Esophagus squamous epithelium (tissue), 5 donors: ENCODE measurements at regions not wholly inside any gene's neighbourhood (a gene's known extent, or its start where the extent isn't known, plus 50 kb on each side); places are given as distances from the start of the nearest gene placed in this dataset.
"Not testable (repeated sequence)": the region's sequence is repeated elsewhere in the genome, so short reads cannot be mapped to it uniquely, and the experiment has no call there.

Experiments used
- DNase-seq: peaks from one replicate; lab custom pipeline; 2025; lab: John Stamatoyannopoulos, UW
- H3K27ac ChIP-seq, 4 donors: fragments of 200-600 bp; sonication (generic); one replicate each; pipeline ENCODE4 v1.5.1; 2016 to 2019; ENCODE audit warnings: mild to moderate bottlenecking in 1 of 4
- H3K27me3 ChIP-seq, 4 donors: fragments of 200-600 bp; sonication (generic); 1 replicate in 3 of 4; 2 replicates in 1 of 4; pipeline versions ENCODE4 v1.5.1 to v1.6.0; 2017 to 2021; ENCODE audit warnings: antibody characterized with exemption in 1 of 4
- H3K36me3 ChIP-seq, 3 donors: fragments of 200-600 bp; sonication (generic); one replicate each; pipeline ENCODE4 v1.5.1; 2016 to 2019
- H3K4me1 ChIP-seq, 3 donors: fragments of 200-600 bp; sonication (generic); one replicate each; pipeline ENCODE4 v1.5.1; 2017 to 2019
- H3K4me3 ChIP-seq, 4 donors: fragments of 200-600 bp; sonication (generic); 1 replicate in 3 of 4; 2 replicates in 1 of 4; pipeline ENCODE4 v1.5.1; 2016 to 2019; ENCODE audit warnings: mild to moderate bottlenecking in 2 of 4, moderate library complexity in 1 of 4
- H3K9me3 ChIP-seq, 3 donors: fragments of 200-600 bp; sonication (generic); one replicate each; pipeline ENCODE4 v1.5.1; 2016 to 2019
- POLR2A ChIP-seq, 4 donors: fragments of 450-650 bp; IDR thresholded peaks; one replicate each; pipeline ENCODE4 v1.6.1; 2017; ENCODE audit warnings: antibody characterized with exemption in 4 of 4, mild to moderate bottlenecking in 4 of 4, moderate library complexity in 3 of 4
- WGBS, 2 donors: methylation state at CpG; one replicate each; pipeline ENCODE4 v1.1.5; 2018; 5-methylcytosine and 5-hydroxymethylcytosine counted together
- intact Hi-C: fragments of 100-400 bp; cut with DNase I; formaldehyde crosslinking; loops from one replicate; pipeline ENCODE4 v1.15.0; 2022
- TF ChIP-seq, protein P1 (sequence below), 6 experiments: fragments of 450-650 bp in 4 of 6; fragments of 200-600 bp in 2 of 6; sonication (generic) in 2 of 6; IDR thresholded peaks; one replicate each; pipeline ENCODE4 v1.5.1; 2016 to 2019; ENCODE audit warnings: antibody characterized with exemption in 6 of 6, mild to moderate bottlenecking in 4 of 6, moderate library complexity in 4 of 6
- donor health status: DM: yes; HTN: yes; CAD: no.

DNA sequence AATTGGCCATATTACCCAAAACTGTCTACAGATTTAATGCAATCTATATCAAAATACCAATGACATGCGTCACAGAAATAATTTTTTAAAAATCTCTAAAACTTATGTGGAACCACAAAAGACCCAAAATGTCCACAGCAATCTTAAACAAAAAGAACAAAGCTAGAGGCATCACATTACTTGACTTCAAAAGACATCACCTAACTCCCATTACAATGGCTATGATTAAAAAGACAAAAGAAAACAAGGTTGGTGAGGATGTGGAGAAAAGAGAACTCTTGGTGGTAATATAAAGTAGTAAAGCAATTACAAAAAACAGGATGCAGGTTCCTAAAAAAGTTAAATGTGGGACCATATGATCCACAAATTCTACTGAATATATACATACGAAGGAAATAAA is 187.6 kb upstream of the CNTN6 start:
- Histone ChIP-seq H3K9me3 (peaks cover 0 to 13% (median 0%) of the 10 kb centered on the region in 3 donors), H3K27me3 (no peaks in the 10 kb centered on the region), H3K36me3 (no peaks in the 10 kb centered on the region), H3K27ac (no peak overlapping the region), H3K4me1 (no peaks in the 10 kb centered on the region), H3K4me3 (no peak overlapping the region)
- 68 to 75% methylated on average over 2 of the region's 2 CpGs for WGBS, 2 donors
- no peak for DNase-seq
- TF ChIP-seq POLR2A (IDR thresholded peaks at IDR 0.05), result no peak
- TF ChIP-seq, protein P1, sequence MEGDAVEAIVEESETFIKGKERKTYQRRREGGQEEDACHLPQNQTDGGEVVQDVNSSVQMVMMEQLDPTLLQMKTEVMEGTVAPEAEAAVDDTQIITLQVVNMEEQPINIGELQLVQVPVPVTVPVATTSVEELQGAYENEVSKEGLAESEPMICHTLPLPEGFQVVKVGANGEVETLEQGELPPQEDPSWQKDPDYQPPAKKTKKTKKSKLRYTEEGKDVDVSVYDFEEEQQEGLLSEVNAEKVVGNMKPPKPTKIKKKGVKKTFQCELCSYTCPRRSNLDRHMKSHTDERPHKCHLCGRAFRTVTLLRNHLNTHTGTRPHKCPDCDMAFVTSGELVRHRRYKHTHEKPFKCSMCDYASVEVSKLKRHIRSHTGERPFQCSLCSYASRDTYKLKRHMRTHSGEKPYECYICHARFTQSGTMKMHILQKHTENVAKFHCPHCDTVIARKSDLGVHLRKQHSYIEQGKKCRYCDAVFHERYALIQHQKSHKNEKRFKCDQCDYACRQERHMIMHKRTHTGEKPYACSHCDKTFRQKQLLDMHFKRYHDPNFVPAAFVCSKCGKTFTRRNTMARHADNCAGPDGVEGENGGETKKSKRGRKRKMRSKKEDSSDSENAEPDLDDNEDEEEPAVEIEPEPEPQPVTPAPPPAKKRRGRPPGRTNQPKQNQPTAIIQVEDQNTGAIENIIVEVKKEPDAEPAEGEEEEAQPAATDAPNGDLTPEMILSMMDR (IDR thresholded peaks at IDR 0.05), result no peak
- intact Hi-C loops, result no loop called here

DNA sequence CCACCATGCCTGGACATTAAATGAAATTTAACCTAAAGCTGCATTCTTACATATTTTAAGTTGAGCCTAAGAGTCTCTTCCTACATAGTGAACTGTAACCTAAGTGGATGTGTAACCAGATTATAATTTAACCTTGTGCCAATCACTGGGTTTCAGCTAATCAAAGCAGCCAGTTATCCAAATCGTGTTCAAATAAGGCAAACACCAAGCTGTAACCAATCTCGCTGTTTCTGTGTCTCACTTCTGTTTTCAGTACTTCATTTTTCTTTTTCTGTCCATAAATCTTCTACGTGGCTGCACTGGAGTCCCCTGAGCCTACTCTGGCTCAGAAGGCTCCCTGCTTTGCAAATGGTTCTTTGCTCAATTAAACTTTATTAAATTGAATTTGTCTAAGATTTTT is 186.1 kb upstream of the CNTN6 start:
- H3K27ac ChIP-seq, result no peak overlapping the region
- 28 to 34% methylated on average over 3 of the region's 3 CpGs for WGBS, 2 donors
- intact Hi-C loops, result no loop called here
- no peaks in the 10 kb centered on the region for H3K9me3 ChIP-seq
- no peaks in the 10 kb centered on the region for H3K4me1 ChIP-seq
- H3K4me3 ChIP-seq, result no peak overlapping the region
- no peaks in the 10 kb centered on the region for H3K27me3 ChIP-seq
- no peak for DNase-seq
- TF ChIP-seq, protein P1 (IDR thresholded peaks at IDR 0.05), result no peak
- no peak for TF ChIP-seq POLR2A (IDR thresholded peaks at IDR 0.05)
- no peaks in the 10 kb centered on the region for H3K36me3 ChIP-seq

DNA sequence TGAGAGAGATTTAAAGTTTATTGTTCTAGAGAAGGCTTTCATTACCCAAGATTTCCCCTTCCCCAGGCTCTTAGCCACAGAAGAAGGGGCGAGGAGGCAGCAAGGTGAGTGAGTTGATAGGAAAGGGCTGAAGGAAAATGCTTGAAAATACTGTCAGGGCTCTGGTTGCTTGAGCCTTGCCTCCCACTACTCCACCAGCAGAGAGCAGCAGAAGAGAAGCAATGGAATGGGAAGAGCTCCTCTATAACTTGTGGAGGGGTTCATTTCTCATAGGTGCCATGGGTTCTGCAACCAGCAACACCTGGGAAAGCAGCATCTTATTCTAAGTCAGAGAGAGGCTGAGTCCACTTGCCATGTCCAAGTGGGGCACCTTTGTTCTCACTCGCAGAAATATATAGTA is 184.0 kb upstream of the CNTN6 start:
- H3K4me3 ChIP-seq, result no peak overlapping the region
- H3K36me3 ChIP-seq, result no peaks in the 10 kb centered on the region
- H3K27me3 ChIP-seq, result no peaks in the 10 kb centered on the region
- no peaks in the 10 kb centered on the region for H3K4me1 ChIP-seq
- H3K9me3 ChIP-seq, result no peaks in the 10 kb centered on the region
- no peak for TF ChIP-seq POLR2A (IDR thresholded peaks at IDR 0.05)
- TF ChIP-seq, protein P1 (IDR thresholded peaks at IDR 0.05), result no peak
- 41 to 100% methylated on average over 1 to 2 of the region's 2 CpGs for WGBS, 2 donors
- intact Hi-C loops, result no loop called here
- H3K27ac ChIP-seq, result no peak overlapping the region
- DNase-seq, result no peak

DNA sequence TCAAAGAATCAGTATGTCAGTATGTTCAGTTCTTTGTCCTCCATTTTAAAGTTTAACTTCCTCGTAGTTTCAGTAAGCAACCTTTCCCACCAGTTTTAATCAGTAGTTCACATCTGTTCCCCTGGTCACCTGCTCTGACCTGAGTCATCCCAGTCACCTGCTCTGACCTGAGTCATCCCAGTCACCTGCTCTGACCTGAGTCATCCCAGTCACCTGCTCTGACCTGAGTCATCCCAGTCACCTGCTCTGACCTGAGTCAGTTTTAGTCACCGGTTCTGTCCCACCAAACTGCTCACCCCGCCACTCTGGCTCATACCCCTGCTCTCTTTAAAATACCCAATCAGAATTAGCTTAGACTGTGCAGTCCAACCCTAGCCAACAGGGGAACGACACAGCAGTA is 180.1 kb upstream of the CNTN6 start:
- H3K27ac ChIP-seq, H3K36me3 ChIP-seq, H3K9me3 ChIP-seq, H3K27me3 ChIP-seq, intact Hi-C loops, DNase-seq, H3K4me3 ChIP-seq, H3K4me1 ChIP-seq: not testable (repeated sequence)
- 48 to 58% methylated on average over 4 of the region's 4 CpGs for WGBS, 2 donors

DNA sequence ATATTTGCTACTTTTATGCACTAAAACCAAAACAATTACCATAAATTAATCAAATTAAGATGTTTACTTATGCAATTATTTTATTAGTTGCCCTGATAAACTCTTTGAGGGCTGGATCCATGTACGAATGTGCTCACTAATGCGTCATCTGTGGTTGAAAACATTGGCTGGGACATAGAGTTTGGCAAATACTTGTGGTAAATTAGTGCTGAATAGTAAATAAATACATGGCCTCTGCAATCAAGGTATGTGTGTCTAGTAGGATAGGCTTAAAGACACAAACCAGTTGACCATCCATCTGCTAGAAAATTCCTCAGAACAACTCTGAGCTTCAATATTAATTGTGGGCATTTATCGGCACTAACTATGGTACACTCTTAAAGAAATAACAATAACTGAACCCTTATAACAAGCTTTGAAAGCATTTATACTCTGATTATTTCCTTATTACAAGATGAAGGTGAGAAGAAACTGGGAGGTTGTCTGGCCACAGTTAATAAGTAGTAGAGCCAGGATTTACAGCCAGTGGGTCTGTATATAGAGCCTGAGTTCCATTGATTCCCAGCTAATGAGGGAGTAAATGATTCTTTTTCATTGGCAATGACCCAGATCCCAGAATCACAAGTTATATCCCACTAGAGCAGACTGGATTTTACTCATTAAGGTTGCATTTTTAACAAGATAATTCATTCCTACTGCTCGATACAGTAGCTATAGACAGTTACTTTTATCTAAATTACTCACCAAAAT is 169.5 kb upstream of the CNTN6 start:
- intact Hi-C loops, result no loop called here
- Histone ChIP-seq H3K36me3 (no peaks in the 10 kb centered on the region), H3K27me3 (no peaks in the 10 kb centered on the region), H3K4me3 (no peak overlapping the region), H3K27ac (no peak overlapping the region), H3K9me3 (no peaks in the 10 kb centered on the region), H3K4me1 (no peaks in the 10 kb centered on the region)
- TF ChIP-seq POLR2A (IDR thresholded peaks at IDR 0.05), result no peak
- WGBS, 2 donors, result 79 to 88% methylated on average over 4 of the region's 4 CpGs
- no peak for DNase-seq

DNA sequence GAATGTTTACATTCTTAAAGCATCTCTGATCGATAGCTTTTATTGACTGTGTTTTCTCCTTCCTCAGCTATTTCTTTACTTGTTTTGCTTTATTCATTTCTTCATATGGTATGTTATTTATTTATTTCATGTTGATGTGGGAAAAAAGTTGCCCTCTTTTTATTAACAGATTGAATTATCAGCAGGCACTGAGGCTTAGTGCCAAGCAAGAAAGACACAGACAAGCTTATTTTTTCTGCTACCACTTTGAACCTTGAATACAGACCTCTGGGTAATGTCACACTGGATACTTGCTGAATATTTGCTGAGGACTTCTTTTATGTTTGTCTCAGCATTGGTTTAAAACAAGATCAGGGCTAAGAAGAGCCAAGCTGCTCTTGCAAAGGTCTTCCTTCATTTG is 162.0 kb upstream of the CNTN6 start:
- Histone ChIP-seq H3K27ac (no peak overlapping the region), H3K36me3 (no peaks in the 10 kb centered on the region), H3K9me3 (no peaks in the 10 kb centered on the region), H3K4me3 (no peak overlapping the region), H3K27me3 (no peaks in the 10 kb centered on the region), H3K4me1 (no peaks in the 10 kb centered on the region)
- intact Hi-C loops, result no loop called here
- no peak for DNase-seq
- WGBS, 2 donors, result 25 to 70% methylated on average over 1 of the region's 1 CpG
- TF ChIP-seq POLR2A (IDR thresholded peaks at IDR 0.05), result no peak
- TF ChIP-seq, protein P1 (IDR thresholded peaks at IDR 0.05), result no peak
